ENCODE measurements at regions not wholly inside any gene's neighbourhood (a gene's known extent, or its start where the extent isn't known, plus 50 kb on each side); places are given as distances from the start of the nearest gene placed in this dataset.

DNA sequence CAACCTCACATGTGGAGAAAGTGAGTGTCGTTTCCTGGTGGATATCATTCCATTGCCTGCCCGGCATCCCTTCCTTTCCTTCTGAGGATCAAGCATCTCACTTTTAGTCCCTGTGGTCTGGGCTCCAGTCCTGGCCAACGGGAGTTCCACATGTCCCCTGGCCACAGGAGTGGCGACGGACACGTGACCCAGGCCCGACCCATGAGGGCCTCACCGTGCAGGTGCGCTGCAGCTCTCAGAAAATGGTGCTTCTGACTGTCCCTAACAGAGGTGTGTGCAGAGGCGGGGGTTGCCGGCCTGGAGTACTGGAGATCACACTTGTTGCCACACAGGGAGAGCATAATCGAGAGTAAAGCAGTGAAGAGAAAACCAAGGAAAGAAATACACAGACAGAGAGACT lies 476.9 kb upstream of the FRG1 start:
- no peaks in the 10 kb centered on the region for H3K4me1 ChIP-seq
- peak; percentile 26 for ATAC-seq
- H3K27ac ChIP-seq: no peak overlapping the region
- TF ChIP-seq, protein P1, sequence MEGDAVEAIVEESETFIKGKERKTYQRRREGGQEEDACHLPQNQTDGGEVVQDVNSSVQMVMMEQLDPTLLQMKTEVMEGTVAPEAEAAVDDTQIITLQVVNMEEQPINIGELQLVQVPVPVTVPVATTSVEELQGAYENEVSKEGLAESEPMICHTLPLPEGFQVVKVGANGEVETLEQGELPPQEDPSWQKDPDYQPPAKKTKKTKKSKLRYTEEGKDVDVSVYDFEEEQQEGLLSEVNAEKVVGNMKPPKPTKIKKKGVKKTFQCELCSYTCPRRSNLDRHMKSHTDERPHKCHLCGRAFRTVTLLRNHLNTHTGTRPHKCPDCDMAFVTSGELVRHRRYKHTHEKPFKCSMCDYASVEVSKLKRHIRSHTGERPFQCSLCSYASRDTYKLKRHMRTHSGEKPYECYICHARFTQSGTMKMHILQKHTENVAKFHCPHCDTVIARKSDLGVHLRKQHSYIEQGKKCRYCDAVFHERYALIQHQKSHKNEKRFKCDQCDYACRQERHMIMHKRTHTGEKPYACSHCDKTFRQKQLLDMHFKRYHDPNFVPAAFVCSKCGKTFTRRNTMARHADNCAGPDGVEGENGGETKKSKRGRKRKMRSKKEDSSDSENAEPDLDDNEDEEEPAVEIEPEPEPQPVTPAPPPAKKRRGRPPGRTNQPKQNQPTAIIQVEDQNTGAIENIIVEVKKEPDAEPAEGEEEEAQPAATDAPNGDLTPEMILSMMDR (IDR thresholded peaks at IDR 0.05): no peak
- intact Hi-C loops (cut with DNase I): no loop called here
- no peaks in the 10 kb centered on the region for H3K27me3 ChIP-seq
- no peak for DNase-seq
- no peaks in the 10 kb centered on the region for H3K36me3 ChIP-seq
- no peak overlapping the region for H3K4me3 ChIP-seq
- no peaks in the 10 kb centered on the region for H3K9me3 ChIP-seq

DNA sequence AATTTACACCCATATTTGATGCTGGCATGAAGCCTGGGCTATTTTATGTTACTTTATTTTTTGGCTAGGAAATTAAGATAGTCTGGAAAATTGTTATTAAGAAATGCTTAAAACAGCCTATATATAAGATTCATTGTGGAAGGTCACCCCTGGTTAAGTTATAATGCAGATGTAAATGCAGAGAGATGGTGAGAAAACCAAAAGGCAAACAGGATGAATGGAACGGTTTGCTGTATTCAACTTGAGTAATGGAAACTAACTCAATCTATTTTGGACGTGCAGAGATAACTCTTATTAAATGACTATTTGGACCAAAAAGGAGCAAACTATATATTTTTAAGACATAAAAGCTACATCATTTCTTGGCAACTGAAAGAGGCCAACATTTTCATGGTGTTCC lies 446.3 kb upstream of the FRG1 start:
- ATAC-seq (no peak), DNase-seq (no peak)
- H3K4me3 ChIP-seq: no peak overlapping the region
- H3K9me3 ChIP-seq: no peaks in the 10 kb centered on the region
- no peaks in the 10 kb centered on the region for H3K4me1 ChIP-seq
- no peaks in the 10 kb centered on the region for H3K27me3 ChIP-seq
- intact Hi-C loops (cut with DNase I): no loop called here
- TF ChIP-seq, protein P1 (IDR thresholded peaks at IDR 0.05): no peak
- H3K36me3 ChIP-seq: no peaks in the 10 kb centered on the region
- no peak overlapping the region for H3K27ac ChIP-seq

DNA sequence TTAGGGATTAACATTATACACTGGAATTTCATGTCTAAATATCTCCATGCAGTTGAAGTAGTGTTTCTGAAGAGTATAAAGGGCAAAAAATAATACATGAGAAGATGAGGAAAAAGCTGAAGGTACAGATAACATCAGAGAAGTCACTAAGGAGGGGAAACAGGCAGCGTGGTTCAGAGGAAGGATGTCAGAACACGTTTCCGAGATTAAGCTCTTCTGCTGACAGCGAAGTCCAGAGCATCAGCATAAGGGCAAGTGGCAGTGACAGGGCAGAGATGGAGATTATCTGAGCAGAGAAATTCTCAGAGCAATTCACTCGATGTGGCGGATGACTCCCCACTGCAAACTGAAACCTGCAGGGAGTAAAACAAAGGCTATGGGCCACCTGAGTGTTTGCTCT lies 443.2 kb upstream of the FRG1 start:
- intact Hi-C loops (cut with DNase I): no loop called here

DNA sequence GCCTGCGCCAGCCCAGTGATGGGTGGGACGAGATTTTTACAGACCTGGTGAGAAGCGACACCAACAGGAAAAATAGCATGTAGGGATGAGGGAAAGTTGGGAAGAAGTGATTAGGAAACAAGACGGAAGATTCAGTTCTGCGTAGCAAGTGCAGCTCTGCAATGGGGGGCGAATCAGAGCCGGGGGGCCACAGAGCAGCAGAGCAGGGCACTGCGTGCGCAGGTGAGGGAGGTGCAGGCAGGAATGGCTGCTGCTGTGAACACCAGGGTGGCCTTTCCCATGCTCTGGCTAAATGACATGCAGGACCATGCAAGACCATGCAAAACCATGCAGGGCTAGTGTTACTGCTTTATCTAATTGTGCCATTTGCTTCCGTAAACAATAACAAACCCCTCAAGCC lies 442.7 kb upstream of the FRG1 start:
- H3K36me3 ChIP-seq: no peaks in the 10 kb centered on the region
- no peaks in the 10 kb centered on the region for H3K27me3 ChIP-seq
- ATAC-seq (no peak), DNase-seq (no peak)
- no peaks in the 10 kb centered on the region for H3K4me1 ChIP-seq
- intact Hi-C loops (cut with DNase I): no loop called here
- no peak overlapping the region for H3K27ac ChIP-seq
- TF ChIP-seq, protein P1 (IDR thresholded peaks at IDR 0.05): no peak
- no peak overlapping the region for H3K4me3 ChIP-seq
- H3K9me3 ChIP-seq: no peaks in the 10 kb centered on the region

More for the DNA sequence above, 443.2 kb upstream of the FRG1 start:
- Histone ChIP-seq H3K36me3 (no peaks in the 10 kb centered on the region), H3K27ac (no peak overlapping the region), H3K27me3 (no peaks in the 10 kb centered on the region), H3K4me1 (no peaks in the 10 kb centered on the region), H3K4me3 (no peak overlapping the region), H3K9me3 (no peaks in the 10 kb centered on the region)
- DNase-seq (no peak), ATAC-seq (no peak)
- TF ChIP-seq, protein P1 (IDR thresholded peaks at IDR 0.05): no peak

DNA sequence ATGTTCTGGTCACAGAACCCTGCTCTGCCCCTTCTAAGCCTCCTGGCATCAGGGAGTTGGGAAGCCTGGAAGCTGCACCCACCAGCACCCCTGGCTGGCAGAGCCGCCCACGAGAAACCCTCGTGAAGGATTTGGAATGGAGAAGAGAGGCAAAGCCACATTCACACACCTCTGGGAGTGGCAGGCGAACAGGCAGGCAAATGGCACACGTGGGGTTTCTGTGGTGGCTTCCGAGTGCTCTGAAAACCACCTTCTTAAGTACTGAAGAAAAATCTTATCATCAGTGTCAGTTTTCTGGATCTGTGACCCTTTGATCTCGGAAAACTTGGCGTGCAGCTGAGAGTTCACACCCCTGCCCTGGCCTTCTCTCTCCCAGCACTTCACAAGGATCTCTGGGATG lies 442.2 kb upstream of the FRG1 start:
- ATAC-seq (no peak), DNase-seq (no peak)
- no peak overlapping the region for H3K4me3 ChIP-seq
- H3K27me3 ChIP-seq: no peaks in the 10 kb centered on the region
- no peak overlapping the region for H3K27ac ChIP-seq
- H3K4me1 ChIP-seq: no peaks in the 10 kb centered on the region
- TF ChIP-seq, protein P1 (IDR thresholded peaks at IDR 0.05): no peak
- no peaks in the 10 kb centered on the region for H3K9me3 ChIP-seq
- intact Hi-C loops (cut with DNase I): no loop called here
- H3K36me3 ChIP-seq: no peaks in the 10 kb centered on the region

DNA sequence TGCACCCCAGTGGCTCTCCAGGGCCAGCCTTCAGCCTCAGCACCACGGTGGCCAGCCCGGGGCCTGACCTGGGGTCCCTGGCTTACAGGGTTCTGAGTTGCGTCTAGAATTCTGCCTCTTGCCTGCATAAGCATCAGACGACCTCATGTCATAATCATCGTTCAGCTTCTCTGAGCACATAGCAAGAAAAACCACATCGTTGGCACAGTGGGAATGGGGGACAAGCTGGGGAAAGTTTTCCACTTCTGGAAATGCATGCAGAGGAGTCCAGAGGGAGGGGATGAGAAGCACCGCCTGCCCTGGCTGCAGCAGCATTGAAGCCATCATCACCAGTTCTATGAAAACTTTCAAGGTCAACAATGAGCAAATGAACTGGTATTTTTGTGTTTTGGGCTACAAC lies 441.0 kb upstream of the FRG1 start:
- Histone ChIP-seq H3K4me3 (no peak overlapping the region), H3K36me3 (no peaks in the 10 kb centered on the region), H3K4me1 (no peaks in the 10 kb centered on the region), H3K27ac (no peak overlapping the region), H3K9me3 (no peaks in the 10 kb centered on the region), H3K27me3 (no peaks in the 10 kb centered on the region)
- intact Hi-C loops (cut with DNase I): no loop called here
- DNase-seq: no peak
- no peak for ATAC-seq
- TF ChIP-seq, protein P1 (IDR thresholded peaks at IDR 0.05): no peak
